IMR-90 (cell line): ENCODE measurements at regions not wholly inside any gene's neighbourhood (a gene's known extent, or its start where the extent isn't known, plus 50 kb on each side); places are given as distances from the start of the nearest gene placed in this dataset.

Source experiments
- ATAC-seq: fragments of 200-7000 bp; cut with Tn5 transposase; 2 replicates; pipeline ENCODE4 v1.9.1; 2020; ENCODE audit warnings: low read depth, mild to moderate bottlenecking, moderate library complexity
- BruUV-seq: library from RNA; stranded (reverse); fragments of 400-500 nt; replicated peaks from 2 replicates; lab custom pipeline; 2021; lab: Mats Ljungman, UMichigan
- CTCF ChIA-PET: fragments of 300-600 bp; formaldehyde crosslinking; extraction: SDS; loops from one replicate; lab custom pipeline; 2021; ENCODE audit warnings: antibody characterized with exemption; lab: Yijun Ruan, JAX
- POLR2A ChIA-PET: fragments of 300-600 bp; sonication (Branson Sonifier 250); formaldehyde crosslinking; loops from one replicate; lab custom pipeline; 2022; ENCODE audit warnings: antibody characterized with exemption; ENCODE audit not compliant: unreplicated experiment; lab: Charles Lee
- DNase-seq: peaks from one replicate; pipeline ENCODE4 v3.0.0; 2013
- H2AFZ ChIP-seq: replicated peaks from 2 replicates; pipeline ENCODE3; 2013; ENCODE audit warnings: low read length, mild to moderate bottlenecking; ENCODE audit not compliant: poor library complexity
- H2AK5ac ChIP-seq: 2 replicates; pipeline ENCODE4 v1.6.1; 2013; ENCODE audit warnings: low read depth, low read length, inconsistent platforms
- H2AK9ac ChIP-seq: replicated peaks from 2 replicates; pipeline ENCODE3; 2013; ENCODE audit warnings: mild to moderate bottlenecking, low read depth, low read length, moderate library complexity; ENCODE audit not compliant: poor library complexity
- H2BK120ac ChIP-seq: 2 replicates; pipeline ENCODE4 v1.6.1; 2013; ENCODE audit warnings: low read depth, low read length, inconsistent platforms
- H2BK15ac ChIP-seq: 3 replicates; pipeline ENCODE4 v1.6.1; 2013; ENCODE audit warnings: low read depth, low read length, inconsistent platforms
- H2BK20ac ChIP-seq: 2 replicates; pipeline ENCODE4 v1.6.1; 2013; ENCODE audit warnings: low read depth, mild to moderate bottlenecking, inconsistent platforms, low read length, moderate library complexity
- H2BK5ac ChIP-seq: 2 replicates; pipeline ENCODE4 v1.6.1; 2013; ENCODE audit warnings: mild to moderate bottlenecking, low read depth, low read length, inconsistent platforms; ENCODE audit not compliant: poor library complexity, severe bottlenecking
- H3K14ac ChIP-seq: replicated peaks from 2 replicates; pipeline ENCODE4 v1.6.1; 2013; ENCODE audit warnings: low read depth, low read length, inconsistent platforms
- H3K18ac ChIP-seq: 2 replicates; pipeline ENCODE4 v1.6.1; 2013; ENCODE audit warnings: low read depth, low read length, control low read depth
- H3K23ac ChIP-seq: 2 replicates; pipeline ENCODE4 v1.6.1; 2013; ENCODE audit warnings: low read depth, low read length, inconsistent platforms
- H3K27ac ChIP-seq: 2 replicates; pipeline ENCODE4 v1.5.1; 2013; ENCODE audit warnings: mild to moderate bottlenecking, control low read depth, low read length; ENCODE audit not compliant: insufficient read depth
- H3K27me3 ChIP-seq: 2 replicates; pipeline ENCODE4 v1.6.1; 2013; ENCODE audit warnings: low read length; ENCODE audit not compliant: control insufficient read depth, insufficient read depth
- H3K36me3 ChIP-seq: 2 replicates; pipeline ENCODE4 v1.6.1; 2013; ENCODE audit warnings: low read length, mixed read lengths; ENCODE audit not compliant: control insufficient read depth, insufficient read depth
- H3K4ac ChIP-seq: 2 replicates; pipeline ENCODE4 v1.6.1; 2013; ENCODE audit warnings: low read depth, low read length, inconsistent platforms
- H3K4me1 ChIP-seq: 2 replicates; pipeline ENCODE4 v1.6.1; 2013; ENCODE audit warnings: low read length, mixed read lengths; ENCODE audit not compliant: control insufficient read depth, insufficient read depth
- H3K4me2 ChIP-seq: 2 replicates; pipeline ENCODE4 v1.6.1; 2013; ENCODE audit warnings: low read depth, mild to moderate bottlenecking, control low read depth, low read length, moderate library complexity
- H3K4me3 ChIP-seq: 2 replicates; pipeline ENCODE4 v1.5.1; 2013; ENCODE audit warnings: low read depth, mild to moderate bottlenecking, control low read depth, low read length, moderate library complexity; ENCODE audit not compliant: insufficient read depth
- H3K56ac ChIP-seq: 2 replicates; pipeline ENCODE4 v1.6.1; 2013; ENCODE audit warnings: low read length, inconsistent platforms; ENCODE audit not compliant: insufficient read depth; ENCODE audit errors: extremely low read depth
- H3K79me1 ChIP-seq, 2 experiments: 2 replicates each; pipeline ENCODE4 v1.6.1; 2013; ENCODE audit warnings: low read length in 2 of 2, inconsistent platforms in 1 of 2, low read depth in 1 of 2
- H3K9ac ChIP-seq: 2 replicates; pipeline ENCODE4 v1.6.1; 2013; ENCODE audit warnings: low read depth, low read length, control low read depth
- H3K9me1 ChIP-seq: 2 replicates; pipeline ENCODE4 v1.6.1; 2013; ENCODE audit warnings: low read length, inconsistent platforms; ENCODE audit not compliant: insufficient read depth
- H3K9me3 ChIP-seq: 2 replicates; pipeline ENCODE4 v1.6.1; 2013; ENCODE audit warnings: low read length; ENCODE audit not compliant: control insufficient read depth, insufficient read depth
- H4K20me1 ChIP-seq: 2 replicates; pipeline ENCODE4 v1.6.1; 2013; ENCODE audit warnings: low read length, inconsistent platforms; ENCODE audit not compliant: insufficient read depth
- H4K5ac ChIP-seq: 2 replicates; pipeline ENCODE4 v1.6.1; 2013; ENCODE audit warnings: mild to moderate bottlenecking, low read depth, low read length, control low read depth
- H4K8ac ChIP-seq, 2 experiments: 2 replicates each; pipeline ENCODE4 v1.6.1; 2013; ENCODE audit warnings: low read depth in 2 of 2, low read length in 2 of 2, control low read depth in 1 of 2, inconsistent platforms in 1 of 2
- H4K91ac ChIP-seq: 2 replicates; pipeline ENCODE4 v1.6.1; 2013; ENCODE audit warnings: low read depth, low read length, inconsistent platforms; ENCODE audit not compliant: insufficient read depth
- CEBPB ChIP-seq: IDR thresholded peaks from 2 replicates; pipeline ENCODE4 v1.6.1; 2012; ENCODE audit warnings: low read depth, low read length, improper control_type of control experiment
- MAFK ChIP-seq: IDR thresholded peaks from 2 replicates; pipeline ENCODE4 v1.6.1; 2012; ENCODE audit warnings: low read depth, low read length, improper control_type of control experiment
- MAZ ChIP-seq: IDR thresholded peaks from 2 replicates; pipeline ENCODE4 v1.6.1; 2012; ENCODE audit warnings: low read depth, mild to moderate bottlenecking, low read length, improper control_type of control experiment, moderate library complexity, borderline replicate concordance
- POLR2A ChIP-seq: IDR thresholded peaks from 2 replicates; pipeline ENCODE4 v1.6.1; 2012; ENCODE audit warnings: mild to moderate bottlenecking, low read depth, low read length
- RFX5 ChIP-seq: IDR thresholded peaks from 2 replicates; pipeline ENCODE4 v1.8.0; 2012; ENCODE audit warnings: low read depth, mild to moderate bottlenecking, low read length, moderate library complexity
- WGBS, 2 experiments: methylation state at CpG; one replicate each; pipeline versions ENCODE4 v1.1.5 to v1.1.7; 2013; ENCODE audit warnings: missing lambda C conversion rate in 2 of 2; ENCODE audit not compliant: insufficient read length in 1 of 2; ENCODE audit errors: extremely low coverage in 2 of 2; 5-methylcytosine and 5-hydroxymethylcytosine counted together
- dilution Hi-C: fragments of 300-500 bp; cut with HindIII; formaldehyde crosslinking; loops from one replicate; pipeline ENCODE4 v1.14.3; 2018; ENCODE audit warnings: low sequenced_read_pairs; ENCODE audit not compliant: unreplicated experiment
- in situ Hi-C: fragments of 300-500 bp; cut with MboI; formaldehyde crosslinking; loops from 3 replicates; pipeline ENCODE4 v1.14.3; 2019; ENCODE audit warnings: low sequenced_read_pairs, inconsistent platforms, mixed read lengths
- intact Hi-C: fragments of 100-400 bp; cut with micrococcal nuclease; formaldehyde crosslinking; loops from 2 replicates; pipeline ENCODE4 v1.10.0; 2022
- TF ChIP-seq, protein P1 (sequence below): conservative IDR thresholded peaks from 2 replicates; pipeline ENCODE4 v1.5.1; 2012; ENCODE audit warnings: mild to moderate bottlenecking, low read depth, low read length, improper control_type of control experiment

DNA sequence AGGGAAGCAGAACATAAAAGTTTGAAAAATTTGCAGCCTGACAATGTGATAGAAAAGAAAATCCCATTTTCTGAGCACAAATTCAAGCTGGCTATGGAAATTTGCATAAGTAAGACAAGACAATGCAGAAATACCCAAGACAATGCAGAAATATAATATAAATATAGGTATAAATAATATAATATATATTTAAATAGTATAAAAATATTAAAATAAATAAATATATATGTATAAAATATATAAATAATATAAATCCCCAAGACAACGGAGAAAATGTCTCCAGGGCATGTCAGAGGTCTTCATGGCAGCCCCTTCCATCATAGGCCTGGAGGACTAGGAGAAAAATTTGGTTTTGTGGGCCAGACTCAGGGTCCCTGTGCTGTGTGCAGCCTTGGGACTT is 125.0 kb upstream of the AADAT start:
- no peak overlapping the region for H2BK120ac ChIP-seq
- H2AFZ ChIP-seq, result no peak overlapping the region
- dilution Hi-C loops (no loop called here), intact Hi-C loops (no loop called here), in situ Hi-C loops (no loop called here)
- no peaks in the 10 kb centered on the region for H3K27me3 ChIP-seq
- ATAC-seq (no peak), DNase-seq (no peak)
- no peak overlapping the region for H4K5ac ChIP-seq
- no peak overlapping the region for H3K4ac ChIP-seq
- H4K8ac ChIP-seq, result no peak overlapping the region
- H3K4me2 ChIP-seq, result no peak overlapping the region
- H3K4me1 ChIP-seq, result no peaks in the 10 kb centered on the region
- no peak overlapping the region for H2BK20ac ChIP-seq
- no peak overlapping the region for H2AK9ac ChIP-seq
- H3K9me1 ChIP-seq, result no peaks in the 10 kb centered on the region
- H3K56ac ChIP-seq, result no peak overlapping the region
- H3K14ac ChIP-seq, result no peak overlapping the region
- no peak overlapping the region for H2BK5ac ChIP-seq
- peaks cover 4% of the 10 kb centered on the region; the same call in 1 of the 2 replicates for H3K9me3 ChIP-seq
- no TSS peak for BruUV-seq
- H3K4me3 ChIP-seq, result no peak overlapping the region
- ChIA-PET CTCF (no interaction called here), POLR2A (no interaction called here)
- no peaks in the 10 kb centered on the region for H3K79me1 ChIP-seq
- H3K18ac ChIP-seq, result no peak overlapping the region
- H3K23ac ChIP-seq, result no peak overlapping the region
- no CpG with 5 or more reads among the region's 1 CpG for WGBS, 2 experiments
- H3K27ac ChIP-seq, result no peak overlapping the region
- H4K91ac ChIP-seq, result no peak overlapping the region
- H2BK15ac ChIP-seq, result no peak overlapping the region
- no peak overlapping the region for H2AK5ac ChIP-seq
- H3K9ac ChIP-seq, result no peak overlapping the region
- H3K36me3 ChIP-seq, result no peaks in the 10 kb centered on the region
- no peak for TF ChIP-seq POLR2A
- TF ChIP-seq MAZ, result no peak
- TF ChIP-seq MAFK, result no peak
- TF ChIP-seq, protein P1, sequence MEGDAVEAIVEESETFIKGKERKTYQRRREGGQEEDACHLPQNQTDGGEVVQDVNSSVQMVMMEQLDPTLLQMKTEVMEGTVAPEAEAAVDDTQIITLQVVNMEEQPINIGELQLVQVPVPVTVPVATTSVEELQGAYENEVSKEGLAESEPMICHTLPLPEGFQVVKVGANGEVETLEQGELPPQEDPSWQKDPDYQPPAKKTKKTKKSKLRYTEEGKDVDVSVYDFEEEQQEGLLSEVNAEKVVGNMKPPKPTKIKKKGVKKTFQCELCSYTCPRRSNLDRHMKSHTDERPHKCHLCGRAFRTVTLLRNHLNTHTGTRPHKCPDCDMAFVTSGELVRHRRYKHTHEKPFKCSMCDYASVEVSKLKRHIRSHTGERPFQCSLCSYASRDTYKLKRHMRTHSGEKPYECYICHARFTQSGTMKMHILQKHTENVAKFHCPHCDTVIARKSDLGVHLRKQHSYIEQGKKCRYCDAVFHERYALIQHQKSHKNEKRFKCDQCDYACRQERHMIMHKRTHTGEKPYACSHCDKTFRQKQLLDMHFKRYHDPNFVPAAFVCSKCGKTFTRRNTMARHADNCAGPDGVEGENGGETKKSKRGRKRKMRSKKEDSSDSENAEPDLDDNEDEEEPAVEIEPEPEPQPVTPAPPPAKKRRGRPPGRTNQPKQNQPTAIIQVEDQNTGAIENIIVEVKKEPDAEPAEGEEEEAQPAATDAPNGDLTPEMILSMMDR, result no peak
- TF ChIP-seq CEBPB, result no peak
- no peak for TF ChIP-seq RFX5
- H4K20me1 ChIP-seq, result no peaks in the 10 kb centered on the region
